Activated naive CD4-positive, alpha-beta T cell treated with anti-CD3 and anti-CD28 coated beads for 36 hours (primary cell): ENCODE measurements at regions not wholly inside any gene's neighbourhood (a gene's known extent, or its start where the extent isn't known, plus 50 kb on each side); places are given as distances from the start of the nearest gene placed in this dataset.

Experiments used
- CTCF ChIA-PET: fragments of 350-600 bp; sonication (Branson Sonifier 250); formaldehyde crosslinking; loops from one replicate; lab custom pipeline; 2021; ENCODE audit warnings: antibody characterized with exemption; lab: Charles Lee
- DNase-seq: peaks from one replicate; pipeline ENCODE4 v3.0.0-alpha.2; 2020
- H3K27ac Mint-ChIP-seq: one replicate; pipeline ENCODE4 v1.8.0; 2021; ENCODE audit warnings: mild to moderate bottlenecking, mixed read lengths
- H3K27me3 Mint-ChIP-seq: one replicate; pipeline ENCODE4 v1.8.0; 2021; ENCODE audit warnings: low read depth, mixed read lengths
- H3K36me3 Mint-ChIP-seq: one replicate; pipeline ENCODE4 v1.8.0; 2021; ENCODE audit warnings: low read depth, mixed read lengths
- H3K4me1 Mint-ChIP-seq: one replicate; pipeline ENCODE4 v1.8.0; 2021; ENCODE audit warnings: low read depth, mixed read lengths
- H3K4me3 Mint-ChIP-seq: one replicate; pipeline ENCODE4 v1.8.0; 2021; ENCODE audit warnings: mild to moderate bottlenecking, moderate library complexity, mixed read lengths
- H3K9me3 Mint-ChIP-seq: one replicate; pipeline ENCODE4 v1.8.0; 2021; ENCODE audit warnings: mixed read lengths
- intact Hi-C: fragments of 100-400 bp; cut with micrococcal nuclease; formaldehyde crosslinking; loops from one replicate; pipeline ENCODE4 v1.15.1; 2023

DNA sequence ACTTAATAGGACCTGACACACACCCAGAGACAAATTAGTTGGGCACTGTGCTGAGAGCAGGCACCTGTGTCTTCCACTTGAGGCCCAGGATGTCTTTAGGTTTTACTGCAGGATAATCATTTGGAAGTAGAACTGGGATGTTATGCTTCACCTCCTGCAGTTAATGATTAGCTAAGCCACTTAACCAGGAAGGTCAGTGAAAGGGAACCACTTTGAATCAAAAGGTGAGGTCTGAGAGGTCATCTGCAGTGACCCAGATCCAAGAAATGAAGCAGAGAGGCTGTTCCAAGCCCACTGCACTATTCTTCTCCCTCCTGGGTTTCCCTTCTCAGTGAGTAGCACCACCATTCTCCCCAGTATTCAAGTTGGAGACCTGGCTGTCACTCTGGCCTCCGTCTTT is 110.5 kb downstream of the SNX18 start:
- Mint-ChIP-seq H3K4me3 (no peak overlapping the region), H3K4me1 (peaks cover 5% of the 10 kb centered on the region), H3K9me3 (peaks cover 9% of the 10 kb centered on the region), H3K36me3 (no peaks in the 10 kb centered on the region), H3K27me3 (no peaks in the 10 kb centered on the region), H3K27ac (no peak overlapping the region)
- CTCF ChIA-PET: interaction anchor here (1.4 kb wide), 1 partner anchor 217 kb away, joined by 4 read pairs; no protein-coding TSS in a partner anchor
- no peak for DNase-seq
- intact Hi-C loops: no loop called here

DNA sequence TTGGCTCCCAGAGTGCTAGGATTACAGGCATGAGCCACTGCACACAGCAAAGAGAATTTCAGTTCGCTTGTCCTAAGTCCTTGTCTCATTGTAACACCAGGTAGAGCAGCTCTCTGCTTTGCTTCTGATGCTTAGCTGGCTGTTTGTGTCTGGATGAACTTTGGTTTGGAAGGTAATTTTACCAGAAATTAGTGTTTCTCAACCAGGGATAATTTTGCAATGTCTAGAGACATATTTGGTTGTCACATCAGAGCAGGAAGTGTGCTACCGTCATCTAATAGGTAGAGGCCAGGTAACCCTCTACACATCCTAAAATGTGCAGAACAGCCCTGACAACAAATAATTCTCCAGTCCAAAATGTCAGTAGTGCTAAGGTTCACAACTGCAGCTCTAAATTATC is 108.8 kb downstream of the SNX18 start:
- intact Hi-C loops: no loop called here
- CTCF ChIA-PET: no interaction called here
- no peaks in the 10 kb centered on the region for H3K27me3 Mint-ChIP-seq

DNA sequence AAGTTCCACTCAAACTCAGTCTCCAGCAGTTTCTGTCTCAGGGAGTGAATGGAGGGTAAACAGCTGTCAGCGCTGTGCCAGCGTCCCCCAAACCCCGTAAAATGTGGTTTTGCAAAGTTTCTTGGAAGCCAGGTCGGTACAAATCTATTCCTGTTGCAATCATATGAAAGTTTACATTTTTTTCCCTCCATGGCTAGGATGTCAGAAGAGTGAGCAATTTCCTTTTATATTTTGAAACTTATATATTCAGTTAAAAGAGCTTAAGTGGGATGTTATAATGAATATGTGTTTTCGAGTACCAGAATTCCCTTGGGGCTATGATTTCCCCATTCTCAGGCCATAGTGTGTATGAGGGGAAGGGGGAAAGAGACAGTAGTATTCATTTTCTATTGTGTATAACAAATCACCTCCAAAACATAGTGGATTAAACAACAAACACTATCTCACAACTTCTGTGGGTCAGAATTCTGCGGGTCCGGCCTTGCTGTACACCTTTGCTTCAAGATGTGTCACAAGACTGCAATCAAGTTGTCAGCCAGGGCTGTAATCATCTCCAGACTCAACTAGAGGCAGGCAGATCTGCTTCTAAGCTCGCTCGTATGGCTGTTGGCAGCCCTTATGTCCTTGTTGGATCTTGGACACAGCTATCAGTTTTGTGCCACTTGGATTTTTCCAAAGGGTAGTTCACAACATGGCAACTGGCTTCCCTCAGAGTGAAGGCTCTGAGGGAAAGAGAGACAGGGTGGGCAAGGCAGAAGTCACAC is 107.4 kb downstream of the SNX18 start:
- Mint-ChIP-seq H3K36me3 (no peaks in the 10 kb centered on the region), H3K27me3 (no peaks in the 10 kb centered on the region), H3K27ac (no peak overlapping the region), H3K4me3 (no peak overlapping the region), H3K4me1 (peaks cover 5% of the 10 kb centered on the region), H3K9me3 (peaks cover 7% of the 10 kb centered on the region)
- no peak for DNase-seq
- intact Hi-C loops: no loop called here
- CTCF ChIA-PET: no interaction called here

More for the DNA sequence above, 108.8 kb downstream of the SNX18 start:
- Mint-ChIP-seq H3K27ac (no peak overlapping the region), H3K36me3 (no peaks in the 10 kb centered on the region), H3K4me3 (no peak overlapping the region), H3K9me3 (peaks cover 9% of the 10 kb centered on the region), H3K4me1 (peaks cover 5% of the 10 kb centered on the region)
- no peak for DNase-seq

DNA sequence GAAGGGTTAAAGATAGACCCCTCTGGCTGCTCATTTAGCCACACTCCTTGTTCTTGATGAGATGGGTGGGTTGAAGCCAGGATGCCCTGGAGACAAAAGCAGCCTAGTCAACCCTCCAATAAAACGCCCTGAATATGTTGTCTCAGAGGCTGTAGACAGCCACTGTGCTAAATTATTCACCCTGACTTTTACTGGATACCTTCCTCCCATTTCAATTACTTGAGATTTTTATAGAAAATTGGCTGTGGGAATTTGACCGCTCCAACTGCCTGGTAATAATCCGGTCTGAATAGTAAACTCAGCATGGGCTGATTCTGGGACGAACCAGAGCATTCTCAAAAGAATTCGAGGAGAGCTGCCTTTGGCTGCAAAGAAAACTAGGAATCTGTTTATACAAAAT is 104.2 kb downstream of the SNX18 start:
- Mint-ChIP-seq H3K36me3 (no peaks in the 10 kb centered on the region), H3K4me3 (no peak overlapping the region), H3K9me3 (no peaks in the 10 kb centered on the region), H3K27ac (no peak overlapping the region), H3K4me1 (peaks cover 5% of the 10 kb centered on the region), H3K27me3 (no peaks in the 10 kb centered on the region)
- intact Hi-C loops: no loop called here
- DNase-seq: no peak
- CTCF ChIA-PET: no interaction called here

DNA sequence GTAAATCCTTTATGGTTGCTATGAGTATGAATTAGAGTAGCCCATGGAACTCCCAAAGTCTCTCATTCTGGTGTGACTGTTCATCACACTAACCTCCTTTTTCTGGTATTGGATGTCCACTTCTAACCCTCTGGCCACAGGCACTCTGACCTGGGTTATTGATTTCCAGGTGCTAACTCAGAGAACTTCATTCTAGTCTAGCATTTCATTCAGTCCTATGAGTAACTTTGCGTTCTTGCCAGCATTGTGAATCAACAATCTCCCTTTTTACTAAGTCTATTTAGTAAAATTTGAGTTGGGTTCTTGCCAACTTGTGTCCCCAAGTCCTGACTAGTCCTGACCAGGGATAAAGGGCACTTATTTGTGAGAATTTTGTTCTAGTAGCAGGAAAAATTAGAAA is 103.5 kb downstream of the SNX18 start:
- no peaks in the 10 kb centered on the region for H3K27me3 Mint-ChIP-seq
- no peaks in the 10 kb centered on the region for H3K9me3 Mint-ChIP-seq
- no peaks in the 10 kb centered on the region for H3K4me1 Mint-ChIP-seq
- no peak overlapping the region for H3K4me3 Mint-ChIP-seq
- H3K27ac Mint-ChIP-seq: no peak overlapping the region
- CTCF ChIA-PET: no interaction called here
- intact Hi-C loops: no loop called here
- no peaks in the 10 kb centered on the region for H3K36me3 Mint-ChIP-seq
- DNase-seq: no peak

DNA sequence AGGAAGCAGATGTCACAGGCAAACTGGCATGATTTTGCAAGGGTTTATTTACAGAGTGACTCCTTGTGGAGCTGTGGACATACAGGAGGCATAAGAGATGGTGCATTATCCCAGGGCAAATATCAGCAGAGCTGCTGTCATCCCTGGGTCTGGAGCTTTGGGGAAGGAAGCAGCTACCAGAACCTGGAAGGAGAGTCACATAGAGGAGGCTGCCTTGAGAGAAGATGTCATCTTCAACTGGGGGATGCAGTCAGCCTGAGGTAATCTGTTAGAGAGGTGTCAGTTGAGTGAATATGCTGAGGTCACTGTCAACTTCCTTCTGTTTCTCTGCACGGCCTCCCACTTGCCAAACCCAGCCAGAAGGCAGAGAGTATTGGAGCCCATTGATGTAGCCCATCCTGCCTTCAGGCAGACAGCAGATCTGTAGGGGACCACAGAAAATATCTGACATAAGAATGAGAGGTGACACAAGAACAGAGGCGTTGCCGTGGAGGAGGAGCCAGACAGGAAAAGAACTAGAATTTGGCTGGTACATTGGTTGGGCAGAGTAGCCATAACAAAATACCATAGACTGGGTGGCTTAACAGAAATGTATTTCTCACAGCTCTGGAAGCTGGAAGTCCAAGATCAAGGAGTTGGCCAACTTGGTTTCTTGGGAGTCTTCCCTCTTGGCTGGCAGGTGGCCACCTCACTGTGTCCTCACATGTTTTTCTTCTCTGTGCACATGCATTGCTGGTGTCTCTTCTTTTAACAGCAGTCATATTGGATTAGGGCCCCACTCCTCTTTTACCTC is 102.8 kb downstream of the SNX18 start:
- Mint-ChIP-seq H3K4me3 (no peak overlapping the region), H3K9me3 (no peaks in the 10 kb centered on the region), H3K36me3 (no peaks in the 10 kb centered on the region), H3K27me3 (no peaks in the 10 kb centered on the region), H3K27ac (no peak overlapping the region), H3K4me1 (no peaks in the 10 kb centered on the region)
- no peak for DNase-seq
- intact Hi-C loops: no loop called here
- CTCF ChIA-PET: interaction anchor here (1.7 kb wide), 1 partner anchor 110 kb away, joined by 4 read pairs; no protein-coding TSS in a partner anchor

DNA sequence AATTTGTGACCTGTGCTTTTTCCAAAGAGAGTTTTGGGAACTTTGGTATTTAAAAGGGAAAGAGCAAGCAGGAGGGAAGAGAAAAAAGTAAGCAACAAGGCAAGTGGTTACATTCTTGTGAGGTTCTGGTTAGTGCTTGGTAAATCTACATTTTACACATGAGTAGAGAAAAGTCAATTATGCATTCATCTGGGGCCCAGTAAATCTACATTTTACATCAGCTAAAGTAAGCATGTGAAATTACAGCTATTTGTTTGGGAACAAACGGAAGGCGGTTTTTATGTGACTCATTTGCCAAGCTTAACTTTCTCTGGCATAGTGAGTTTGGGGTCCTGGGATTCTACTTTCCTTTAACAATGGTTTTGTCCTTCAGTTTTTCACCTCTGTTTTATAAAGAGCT is 102.2 kb downstream of the SNX18 start:
- CTCF ChIA-PET: interaction anchor here (1.7 kb wide), 1 partner anchor 110 kb away, joined by 4 read pairs; no protein-coding TSS in a partner anchor
- intact Hi-C loops: no loop called here
- no peak overlapping the region for H3K27ac Mint-ChIP-seq
- no peak overlapping the region for H3K4me3 Mint-ChIP-seq
- H3K36me3 Mint-ChIP-seq: no peaks in the 10 kb centered on the region
- H3K4me1 Mint-ChIP-seq: no peaks in the 10 kb centered on the region
- H3K9me3 Mint-ChIP-seq: no peaks in the 10 kb centered on the region
- DNase-seq: no peak
- no peaks in the 10 kb centered on the region for H3K27me3 Mint-ChIP-seq

DNA sequence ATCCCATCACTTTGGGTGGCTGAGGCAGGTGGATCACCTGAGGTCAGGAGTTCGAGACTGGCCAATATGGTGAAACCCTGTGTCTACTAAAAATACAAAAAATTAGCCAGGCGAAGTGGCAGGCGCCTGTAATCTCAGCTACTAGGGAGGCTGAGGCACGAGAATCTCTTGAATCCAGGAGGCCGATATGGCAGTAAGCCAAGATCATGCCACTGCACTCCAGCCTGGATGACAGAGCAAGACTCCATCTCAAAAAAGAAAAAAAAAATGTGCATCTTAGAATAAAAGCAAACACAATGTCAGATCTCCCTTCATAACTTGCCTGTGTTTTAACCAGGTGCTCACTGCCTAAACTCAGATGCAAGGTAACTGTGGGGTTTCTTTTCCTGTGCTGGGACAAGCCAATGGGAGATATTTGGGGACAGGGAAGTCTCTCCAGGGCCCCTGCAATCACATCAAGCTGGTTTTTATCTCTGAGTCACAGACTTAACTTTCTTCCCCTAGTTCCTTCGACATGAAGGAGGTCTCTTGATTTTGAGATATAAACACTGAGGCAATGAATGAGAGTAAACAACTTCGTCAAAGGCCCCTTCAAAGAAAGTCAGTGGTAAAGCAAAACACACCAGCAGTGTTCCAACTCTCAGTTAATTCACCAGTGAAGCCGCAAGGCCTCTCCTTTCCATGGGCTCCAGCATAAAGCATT is 99.1 kb downstream of the SNX18 start:
- Mint-ChIP-seq H3K27ac (no peak overlapping the region), H3K36me3 (no peaks in the 10 kb centered on the region), H3K27me3 (no peaks in the 10 kb centered on the region), H3K4me3 (no peak overlapping the region), H3K9me3 (no peaks in the 10 kb centered on the region), H3K4me1 (no peaks in the 10 kb centered on the region)
- no peak for DNase-seq
- intact Hi-C loops: no loop called here
- CTCF ChIA-PET: no interaction called here

DNA sequence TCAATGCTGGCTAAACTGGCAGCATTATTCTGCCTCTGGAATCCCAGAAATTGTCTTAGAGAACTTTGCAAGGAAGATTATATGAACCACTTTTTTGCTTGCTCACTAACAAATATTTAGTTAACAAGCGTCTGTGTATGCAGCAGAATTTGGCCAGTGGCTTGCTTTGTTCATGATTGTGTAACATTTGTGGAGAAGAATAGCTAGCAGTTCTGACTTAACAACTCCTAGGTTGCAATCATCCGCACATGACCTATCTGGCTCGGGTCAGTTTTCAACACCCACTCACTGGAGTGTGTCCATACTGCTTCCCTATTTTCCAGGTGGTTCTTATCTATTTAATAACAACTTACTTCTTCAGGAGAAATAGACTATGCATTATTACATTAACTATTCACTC is 98.5 kb downstream of the SNX18 start:
- CTCF ChIA-PET: no interaction called here
- Mint-ChIP-seq H3K27me3 (no peaks in the 10 kb centered on the region), H3K27ac (no peak overlapping the region), H3K4me3 (no peak overlapping the region), H3K9me3 (no peaks in the 10 kb centered on the region), H3K36me3 (no peaks in the 10 kb centered on the region), H3K4me1 (peaks cover 4% of the 10 kb centered on the region)
- intact Hi-C loops: no loop called here
- no peak for DNase-seq

DNA sequence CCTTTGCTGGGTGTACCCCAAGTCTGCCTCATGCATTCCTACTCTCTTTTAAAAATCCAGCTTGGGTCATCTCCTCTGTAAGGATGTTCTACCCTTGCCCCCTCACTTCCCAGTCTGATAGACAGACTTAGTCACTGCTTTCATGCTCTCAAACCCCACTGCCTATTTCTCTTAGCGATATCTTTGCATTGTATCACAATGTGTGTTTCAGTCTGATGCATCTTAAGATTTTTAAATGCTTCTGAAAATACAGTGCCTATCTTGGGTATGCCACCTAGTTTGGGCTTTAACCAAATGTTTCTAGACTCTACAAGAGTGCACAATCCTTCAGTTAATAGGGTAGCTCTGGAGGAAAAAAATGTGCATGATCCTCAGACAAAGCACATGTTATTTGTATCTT is 97.8 kb downstream of the SNX18 start:
- Mint-ChIP-seq H3K36me3 (no peaks in the 10 kb centered on the region), H3K4me3 (no peak overlapping the region), H3K9me3 (no peaks in the 10 kb centered on the region), H3K27me3 (no peaks in the 10 kb centered on the region), H3K27ac (no peak overlapping the region), H3K4me1 (peaks cover 11% of the 10 kb centered on the region)
- CTCF ChIA-PET: no interaction called here
- no peak for DNase-seq
- intact Hi-C loops: no loop called here

DNA sequence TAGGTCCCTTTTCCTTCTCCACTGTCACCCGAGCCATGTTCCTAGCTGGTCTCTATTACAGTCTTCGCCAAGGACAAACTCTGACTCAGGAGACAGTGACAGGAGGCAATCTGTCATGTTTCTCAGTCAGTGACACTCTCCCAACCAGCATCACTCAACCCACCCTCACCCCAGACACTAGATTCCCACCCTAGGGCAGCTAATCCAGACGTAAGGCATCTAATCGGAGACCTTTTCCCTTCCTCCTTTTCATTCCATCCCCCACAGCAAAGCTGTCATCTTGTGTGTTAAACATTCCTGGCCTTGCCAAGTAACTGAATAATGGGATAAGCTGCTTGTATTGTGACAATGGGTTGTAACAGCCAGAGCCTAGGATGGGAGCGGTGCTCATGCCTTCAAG is 95.2 kb downstream of the SNX18 start:
- peaks cover 5% of the 10 kb centered on the region for H3K9me3 Mint-ChIP-seq
- no peak overlapping the region for H3K27ac Mint-ChIP-seq
- no peaks in the 10 kb centered on the region for H3K27me3 Mint-ChIP-seq
- peaks cover 19% of the 10 kb centered on the region for H3K4me1 Mint-ChIP-seq
- no peak for DNase-seq
- CTCF ChIA-PET: interaction anchor here (0.8 kb wide), 1 partner anchor 255 kb away, joined by 3 read pairs; no protein-coding TSS in a partner anchor
- H3K4me3 Mint-ChIP-seq: no peak overlapping the region
- peaks cover 1% of the 10 kb centered on the region for H3K36me3 Mint-ChIP-seq
- intact Hi-C loops: no loop called here

DNA sequence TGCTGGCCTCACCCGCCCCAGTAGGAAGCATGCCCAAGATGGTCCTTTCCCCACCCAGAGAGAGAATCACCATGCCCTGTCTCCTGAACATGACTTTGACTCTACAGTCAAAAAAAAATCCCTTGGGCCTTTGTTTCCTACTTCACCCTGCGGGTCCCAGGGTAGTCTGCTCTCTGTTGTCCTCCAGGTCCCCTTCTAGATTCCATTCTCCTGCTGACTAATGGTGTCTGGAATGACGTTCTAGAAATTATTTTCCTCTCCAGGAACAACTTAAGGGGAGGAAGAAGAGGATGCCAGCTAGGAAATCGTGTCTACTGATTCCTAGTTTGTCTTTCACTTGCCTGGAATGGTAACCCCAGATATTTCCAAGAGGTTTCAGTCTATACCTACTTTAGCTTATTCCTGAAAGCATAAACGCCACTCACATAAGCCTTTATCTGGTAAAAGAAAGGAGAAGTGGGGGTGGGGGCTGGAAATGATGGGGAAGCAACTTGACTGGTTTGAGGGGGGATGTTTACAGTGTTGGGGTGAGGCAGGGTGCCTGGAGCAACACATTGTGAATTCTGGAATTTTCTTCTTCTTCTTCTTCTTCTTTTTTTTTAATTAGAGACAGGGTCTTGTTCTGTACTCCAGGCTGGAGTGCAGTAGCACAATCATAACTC is 93.9 kb downstream of the SNX18 start:
- Mint-ChIP-seq H3K36me3 (peaks cover 1% of the 10 kb centered on the region), H3K27ac (no peak overlapping the region), H3K27me3 (no peaks in the 10 kb centered on the region), H3K4me3 (no peak overlapping the region), H3K9me3 (peaks cover 5% of the 10 kb centered on the region), H3K4me1 (peaks cover 19% of the 10 kb centered on the region)
- intact Hi-C loops: loop anchor here (2.0 kb wide), 1 partner anchor 35 kb away; no protein-coding TSS in a partner anchor
- DNase-seq: no peak
- CTCF ChIA-PET: interaction anchor here (0.7 to 0.8 kb wide), 4 partner anchors 22 to 269 kb away, joined by 3 to 5 read pairs (median 4); no protein-coding TSS in a partner anchor
